AG20443 (cell line): ENCODE measurements at regions not wholly inside any gene's neighbourhood (a gene's known extent, or its start where the extent isn't known, plus 50 kb on each side); places are given as distances from the start of the nearest gene placed in this dataset.

Source experiments
- DNase-seq: peaks from one replicate; pipeline ENCODE4 v3.0.0; 2012; ENCODE audit warnings: low spot score, mixed read lengths

DNA sequence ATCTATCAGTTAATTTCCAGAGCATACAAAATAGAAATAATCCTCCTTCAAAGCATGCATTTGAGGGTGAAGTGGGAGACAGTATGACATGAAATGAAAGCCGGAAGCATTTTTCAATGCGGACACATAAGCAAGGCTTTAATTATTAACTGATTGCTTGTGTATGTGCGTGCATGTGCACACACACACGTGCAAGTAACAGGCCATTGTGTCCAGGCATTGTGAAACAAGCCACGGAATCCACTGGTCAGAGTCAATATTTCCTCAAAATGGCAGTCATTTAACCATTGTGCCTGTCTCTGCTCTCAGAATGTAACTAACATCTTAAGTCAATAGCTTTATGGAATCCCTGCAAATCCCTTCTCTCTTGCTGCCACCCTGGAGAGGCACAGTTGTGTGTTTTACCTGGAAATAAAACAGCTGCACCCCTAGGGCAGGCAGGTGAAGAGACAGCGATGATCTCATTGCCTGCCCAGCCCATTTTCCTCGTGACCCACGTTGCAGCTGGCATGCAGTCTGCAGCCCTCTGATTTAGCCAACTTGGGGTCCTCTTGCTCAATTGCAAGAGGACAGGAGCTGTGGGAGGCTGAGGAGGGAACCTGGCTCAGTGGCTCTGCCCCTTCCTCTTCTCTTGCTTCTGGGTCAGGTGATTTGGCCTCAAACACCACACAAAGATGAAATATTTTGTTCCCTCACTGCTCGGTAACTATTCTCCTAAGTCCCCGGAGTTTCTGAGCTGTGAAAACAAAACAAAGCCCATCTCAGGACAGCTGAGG lies 500.9 kb upstream of the ZMIZ1 start:
- DNase-seq = no peak

DNA sequence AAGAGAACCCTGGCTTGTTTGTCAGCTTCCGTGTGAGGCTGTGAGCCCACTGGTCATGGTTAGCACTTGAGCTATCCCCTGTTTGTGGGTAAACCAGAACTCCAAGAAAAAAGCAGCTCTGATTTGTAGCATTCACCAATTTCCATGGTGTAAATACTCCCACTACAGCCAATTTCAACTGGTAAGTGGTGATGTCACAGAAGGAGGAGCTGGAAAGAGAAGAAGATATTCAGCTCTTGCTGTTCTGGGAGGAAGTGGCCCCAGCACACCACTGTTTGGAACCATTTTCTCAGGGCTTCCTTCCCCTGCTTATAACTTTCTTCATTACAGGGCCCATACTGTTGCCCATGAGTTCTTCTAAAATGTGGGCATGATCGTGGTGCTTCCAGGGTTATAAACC lies 500.1 kb upstream of the ZMIZ1 start:
- no peak for DNase-seq

DNA sequence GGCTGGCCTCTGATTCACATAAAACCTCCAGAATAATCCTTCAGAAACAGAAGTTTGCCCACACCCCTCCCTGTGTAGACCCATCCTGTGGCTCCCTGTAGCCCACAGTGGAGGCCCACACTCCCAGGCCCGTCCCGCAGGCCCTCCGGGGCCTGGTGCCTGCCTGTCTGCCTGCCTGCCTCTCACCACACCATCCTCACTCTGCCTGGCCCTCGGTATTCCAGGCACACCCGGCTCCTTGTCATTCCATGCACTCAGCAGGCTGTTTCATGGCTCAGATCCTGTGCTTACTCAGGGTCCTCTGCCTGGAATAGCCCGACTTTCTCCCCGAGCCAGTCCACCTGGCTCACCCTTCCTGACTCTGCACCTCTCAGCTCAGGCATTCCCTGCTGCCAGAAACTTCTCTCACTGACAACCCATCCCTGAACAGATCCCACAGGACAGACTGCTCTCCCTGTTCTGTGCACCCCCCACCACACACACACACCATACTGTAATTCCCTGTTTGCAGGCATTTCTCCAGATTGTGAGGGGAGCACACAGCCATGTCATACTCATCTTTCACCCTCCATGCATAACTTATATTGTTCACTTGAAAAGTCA lies 498.0 kb upstream of the ZMIZ1 start:
- peak; percentile 32 for DNase-seq

DNA sequence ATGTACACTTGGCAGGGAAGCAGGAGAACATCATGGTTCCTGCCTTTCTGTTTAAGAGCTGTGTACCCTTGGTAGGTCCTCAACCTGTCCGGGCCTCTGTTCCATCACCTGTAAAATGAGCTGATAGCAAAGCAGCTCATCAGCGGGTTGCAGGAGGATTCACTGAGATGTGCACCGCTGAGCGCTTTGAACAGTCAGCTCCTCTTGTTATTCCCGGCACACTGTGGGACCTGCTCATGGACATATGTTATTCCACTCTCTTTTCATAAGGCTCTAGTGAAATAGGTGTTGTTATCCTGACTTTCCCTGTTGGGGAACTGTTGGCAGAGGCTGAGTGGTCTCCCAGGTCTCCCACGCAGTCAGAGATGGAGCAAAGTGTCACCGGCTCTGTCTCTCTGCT lies 497.5 kb upstream of the ZMIZ1 start:
- no peak for DNase-seq

DNA sequence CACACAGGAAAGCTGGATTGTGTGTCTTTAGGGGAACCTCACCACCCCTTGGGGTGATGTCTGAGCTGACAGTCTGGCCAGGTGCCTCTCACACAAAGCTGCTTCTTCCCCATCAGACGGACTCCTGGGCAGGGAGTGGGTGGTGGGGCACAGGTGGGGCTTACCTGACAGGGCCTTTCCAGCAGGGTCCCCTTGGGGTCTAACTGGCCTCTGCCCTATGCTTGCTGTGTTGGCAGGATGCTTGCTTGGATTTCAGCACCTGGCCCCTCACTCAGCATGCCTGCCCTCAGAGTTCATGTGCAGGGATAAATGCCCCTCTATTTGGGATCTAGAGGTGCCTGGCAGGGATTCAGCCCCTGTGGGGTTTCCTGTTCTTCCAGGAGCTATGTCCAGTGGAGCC lies 496.9 kb upstream of the ZMIZ1 start:
- DNase-seq = no peak

DNA sequence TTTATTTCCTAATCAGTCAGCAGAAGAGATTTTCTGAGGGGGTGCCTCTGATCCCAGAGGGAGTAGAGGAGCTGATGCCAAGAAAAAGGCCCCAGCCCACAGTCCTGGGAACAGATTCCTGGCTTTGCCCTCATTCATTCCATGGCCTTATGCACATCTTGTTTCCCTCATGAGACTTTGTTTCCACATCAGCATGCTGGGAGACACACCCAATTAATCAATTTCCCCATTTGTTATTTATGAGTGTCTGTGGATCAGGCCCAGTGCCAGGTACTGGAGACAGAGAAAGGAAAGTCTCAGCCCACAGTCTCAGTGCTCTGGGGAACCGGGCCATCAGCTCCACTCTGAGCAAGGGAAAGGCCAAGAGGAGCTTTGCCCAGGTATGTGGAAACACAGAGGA lies 496.2 kb upstream of the ZMIZ1 start:
- DNase-seq = peak; percentile 20

DNA sequence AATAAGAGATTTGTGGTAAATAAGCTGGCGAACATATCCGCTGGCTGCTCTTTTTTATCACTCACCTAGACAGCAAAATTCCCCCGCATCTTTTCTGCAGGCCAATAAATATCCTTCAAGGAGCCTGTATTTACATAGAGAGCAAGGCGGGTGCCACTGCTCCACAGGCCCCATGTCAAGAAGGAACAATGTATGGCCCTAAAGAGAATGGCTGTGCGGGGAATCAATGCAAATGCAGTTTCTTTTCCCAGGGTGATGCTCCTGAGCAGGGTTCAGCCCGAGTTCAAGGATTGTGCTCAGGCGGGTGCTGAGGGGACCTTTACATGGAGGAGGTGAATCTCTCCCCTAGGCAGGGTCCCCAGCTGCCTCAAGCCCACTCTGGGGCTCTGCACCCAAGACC lies 494.2 kb upstream of the ZMIZ1 start:
- DNase-seq = no peak

DNA sequence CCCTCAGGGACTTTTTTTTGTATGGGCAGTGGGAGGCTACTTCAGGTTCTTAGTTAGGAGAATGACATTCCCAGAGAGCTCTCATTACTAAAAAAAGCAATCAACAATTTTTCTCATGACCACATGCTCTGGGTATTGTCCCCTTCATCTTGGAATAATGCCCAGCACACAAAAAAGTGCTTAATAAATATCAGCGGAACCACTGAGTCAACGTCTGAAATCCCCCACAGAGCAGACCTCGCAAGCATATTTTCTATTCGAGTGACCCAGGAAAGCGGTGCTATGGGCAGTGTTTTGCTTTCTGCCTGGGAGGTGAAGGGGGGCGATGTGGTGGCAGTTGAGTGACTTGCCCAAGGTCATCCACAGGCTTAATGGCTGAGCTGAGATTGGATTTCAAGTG lies 493.4 kb upstream of the ZMIZ1 start:
- no peak for DNase-seq

DNA sequence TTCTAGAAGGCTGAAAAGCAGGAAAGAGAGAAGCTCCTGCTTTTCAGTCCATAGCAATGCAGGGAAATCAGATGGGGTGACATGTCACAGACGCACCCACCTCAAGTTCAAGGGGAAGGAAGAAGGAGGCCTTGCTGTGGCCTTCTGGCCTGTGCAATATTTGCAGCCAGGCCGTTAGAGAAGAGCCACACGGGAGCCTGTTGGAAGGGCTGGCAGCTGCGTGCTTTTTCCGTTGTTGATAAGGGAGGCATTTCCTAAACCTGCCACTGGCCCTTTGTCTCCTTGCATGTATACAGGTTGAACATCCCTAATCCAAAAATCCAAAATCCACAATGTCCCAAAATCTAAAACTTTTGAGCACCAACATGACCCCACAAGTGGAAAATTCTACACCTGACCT lies 492.5 kb upstream of the ZMIZ1 start:
- DNase-seq = no peak

DNA sequence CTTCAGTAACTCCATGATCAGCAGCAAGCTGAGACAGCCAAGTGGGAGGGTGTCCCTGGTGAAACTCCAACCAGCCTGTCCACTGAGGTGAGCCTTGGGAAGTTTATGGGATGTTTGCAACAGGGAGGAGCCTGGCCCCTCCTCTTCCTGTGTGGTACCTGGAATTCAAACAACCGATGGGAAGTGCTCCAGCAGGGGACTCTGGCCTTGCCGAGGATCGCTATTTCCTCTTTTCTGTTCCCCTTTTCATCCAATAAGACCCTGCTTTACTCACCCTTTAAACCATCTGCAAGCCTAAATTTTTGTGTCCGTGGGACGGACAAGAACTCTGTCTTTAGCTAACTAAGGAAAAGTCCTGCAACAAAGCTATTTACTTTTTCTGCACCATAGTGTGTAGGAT lies 491.1 kb upstream of the ZMIZ1 start:
- no peak for DNase-seq

DNA sequence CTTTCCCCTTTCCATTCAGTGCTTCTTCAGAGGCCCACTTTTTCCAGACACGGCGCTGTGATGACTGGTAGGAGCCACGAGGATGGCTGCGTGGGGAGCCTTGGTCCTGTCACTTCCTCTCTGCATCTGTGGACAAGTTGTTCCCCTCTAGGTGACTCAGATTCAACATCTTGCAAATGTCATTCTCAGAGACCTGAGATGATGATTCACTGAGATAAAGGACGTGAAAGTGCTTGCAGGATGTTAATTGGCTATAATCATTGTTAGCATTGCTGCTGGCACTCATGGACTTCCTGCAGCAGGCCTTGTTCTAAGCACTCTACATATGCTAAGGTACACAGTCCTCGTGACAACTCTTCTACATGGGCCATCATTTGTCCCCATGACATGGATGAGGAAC lies 489.8 kb upstream of the ZMIZ1 start:
- no peak for DNase-seq

DNA sequence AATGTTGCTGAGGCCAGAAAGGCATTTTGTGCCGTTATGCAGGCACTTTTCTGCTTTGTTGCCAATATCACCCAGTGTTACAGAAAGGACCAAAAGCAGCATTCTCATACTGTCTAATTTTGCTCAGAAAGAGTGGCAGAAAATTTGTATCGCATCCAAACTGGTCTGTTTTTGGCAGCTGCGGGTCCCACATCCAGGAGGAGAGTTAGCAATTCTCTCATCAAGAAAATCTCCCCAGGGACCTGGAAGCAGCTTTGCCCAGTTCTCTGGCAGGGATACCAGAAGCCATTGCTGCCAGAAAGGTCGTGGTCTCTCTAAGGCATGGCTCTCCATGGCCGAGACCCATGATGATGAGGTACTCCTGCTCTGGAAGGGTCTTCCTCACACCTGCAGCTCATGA lies 489.2 kb upstream of the ZMIZ1 start:
- no peak for DNase-seq

DNA sequence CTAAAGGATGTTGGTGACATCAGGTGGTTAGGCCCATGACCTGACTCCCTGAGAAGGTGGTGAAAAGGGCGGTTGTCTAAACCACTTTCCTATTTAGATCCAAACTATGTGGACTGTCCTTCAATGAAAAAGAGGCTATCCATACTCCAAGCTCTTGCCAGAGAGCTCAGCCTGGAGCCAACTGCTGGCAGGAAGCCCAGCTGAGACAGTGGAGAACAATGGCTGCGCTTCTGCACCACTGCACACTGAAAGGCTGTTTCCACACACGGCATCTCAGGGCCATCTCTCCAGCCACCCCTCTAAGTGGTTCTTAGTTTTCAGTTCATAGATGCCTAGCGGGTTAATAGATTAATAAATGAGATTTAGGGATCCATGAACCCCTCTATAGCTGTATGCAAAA lies 488.8 kb upstream of the ZMIZ1 start:
- DNase-seq = peak; percentile 26

DNA sequence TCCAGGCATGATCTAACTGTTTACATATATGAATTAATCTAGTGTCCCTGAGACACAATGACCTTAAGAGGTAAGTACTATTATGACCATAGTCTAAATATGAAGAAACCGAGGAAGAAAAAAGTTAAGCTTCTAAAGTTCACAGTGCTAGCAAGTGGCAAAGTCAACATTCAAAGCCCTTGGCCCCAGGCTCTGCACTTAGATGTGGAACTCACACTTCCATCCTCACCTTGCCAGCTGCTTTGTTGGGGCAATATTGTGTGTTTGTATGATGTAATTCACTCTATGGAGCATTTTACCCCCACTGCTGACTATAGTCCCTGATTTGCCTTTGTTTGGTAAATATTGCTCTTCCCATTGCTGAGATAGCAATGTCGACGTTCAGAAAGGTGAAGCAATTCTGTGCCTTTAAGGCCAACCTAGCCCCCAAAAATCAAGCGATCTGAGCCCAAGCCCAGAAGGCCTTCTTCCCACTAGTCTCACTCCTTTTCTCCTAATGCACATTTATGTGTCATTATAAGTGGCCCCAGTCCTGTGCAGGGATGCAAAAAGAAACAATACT lies 487.6 kb upstream of the ZMIZ1 start:
- DNase-seq = no peak

DNA sequence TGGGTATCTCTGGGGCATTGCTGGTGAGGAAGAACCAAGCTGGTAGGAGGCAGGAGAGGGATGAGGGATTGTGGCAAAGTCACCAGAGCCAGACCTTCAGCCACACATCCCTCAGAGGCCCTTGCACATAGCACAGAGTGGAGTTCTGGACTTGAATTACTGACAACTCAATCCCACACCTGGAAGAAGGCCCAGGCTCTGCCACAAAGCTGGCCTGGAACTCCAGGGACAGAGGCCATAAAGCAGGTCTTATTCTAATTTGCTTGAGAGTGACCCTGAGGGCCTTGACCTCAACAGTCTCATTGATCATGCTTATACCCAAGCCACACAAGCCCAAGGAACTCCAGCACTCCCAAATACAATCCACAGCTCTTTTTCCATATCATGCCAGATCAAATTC lies 486.2 kb upstream of the ZMIZ1 start:
- no peak for DNase-seq

DNA sequence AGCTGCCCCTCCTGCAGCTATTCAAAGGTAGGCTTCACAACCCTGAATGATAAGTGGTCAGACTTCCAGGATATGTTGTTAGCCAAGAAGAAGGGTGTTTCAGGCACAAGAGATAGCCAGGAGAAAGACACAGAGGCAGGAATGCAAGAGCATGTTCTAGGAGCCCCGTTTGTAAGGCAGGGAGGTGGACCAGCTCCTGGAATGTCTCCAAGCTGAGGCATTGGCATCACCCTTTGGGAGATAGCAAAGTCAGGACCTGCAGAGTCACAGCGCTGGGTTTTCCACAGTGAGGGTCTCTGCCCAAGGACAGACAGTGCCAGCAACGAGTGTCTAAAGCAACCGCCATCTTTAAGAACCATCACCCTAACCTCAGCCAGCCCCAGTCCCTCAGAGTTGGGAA lies 484.5 kb upstream of the ZMIZ1 start:
- DNase-seq = no peak

DNA sequence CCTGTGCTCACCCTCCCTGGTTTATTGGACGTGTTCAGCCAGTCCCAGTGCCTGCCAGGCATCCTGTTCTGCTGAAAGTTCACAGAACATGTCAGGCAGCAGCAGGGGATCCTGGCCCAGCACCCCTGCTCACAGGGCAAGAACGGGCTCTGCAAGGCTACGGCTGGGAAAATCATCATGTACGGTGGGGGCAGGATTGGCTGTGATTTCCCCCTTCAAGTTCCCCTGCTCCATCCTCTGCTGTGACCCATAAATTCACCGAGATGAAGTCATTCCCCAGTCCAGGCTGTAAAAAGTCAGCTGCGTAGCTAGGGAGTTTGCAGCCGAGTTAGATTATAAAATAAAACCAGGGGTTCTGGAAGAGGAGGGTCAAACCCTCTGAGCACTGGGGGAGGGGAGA lies 484.1 kb upstream of the ZMIZ1 start:
- DNase-seq = no peak

DNA sequence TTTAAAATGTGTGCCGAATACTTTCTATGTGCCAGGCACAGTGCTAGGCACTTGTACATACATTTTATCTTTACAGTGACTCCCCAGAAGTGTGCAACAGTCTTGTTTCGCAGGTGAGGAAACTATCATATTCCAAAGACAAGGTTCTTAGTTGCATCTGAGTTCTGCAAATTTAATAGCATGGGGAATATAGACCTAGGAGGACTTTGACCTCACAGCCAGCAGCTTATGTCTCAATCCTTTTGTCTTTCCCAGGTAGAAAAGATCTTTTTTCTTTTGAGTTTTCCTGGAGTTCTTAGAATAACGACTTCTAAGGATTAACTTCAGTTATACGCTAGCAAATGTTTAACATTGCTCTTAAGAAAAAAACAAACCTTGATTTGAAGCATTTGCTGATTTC lies 482.8 kb upstream of the ZMIZ1 start:
- no peak for DNase-seq

DNA sequence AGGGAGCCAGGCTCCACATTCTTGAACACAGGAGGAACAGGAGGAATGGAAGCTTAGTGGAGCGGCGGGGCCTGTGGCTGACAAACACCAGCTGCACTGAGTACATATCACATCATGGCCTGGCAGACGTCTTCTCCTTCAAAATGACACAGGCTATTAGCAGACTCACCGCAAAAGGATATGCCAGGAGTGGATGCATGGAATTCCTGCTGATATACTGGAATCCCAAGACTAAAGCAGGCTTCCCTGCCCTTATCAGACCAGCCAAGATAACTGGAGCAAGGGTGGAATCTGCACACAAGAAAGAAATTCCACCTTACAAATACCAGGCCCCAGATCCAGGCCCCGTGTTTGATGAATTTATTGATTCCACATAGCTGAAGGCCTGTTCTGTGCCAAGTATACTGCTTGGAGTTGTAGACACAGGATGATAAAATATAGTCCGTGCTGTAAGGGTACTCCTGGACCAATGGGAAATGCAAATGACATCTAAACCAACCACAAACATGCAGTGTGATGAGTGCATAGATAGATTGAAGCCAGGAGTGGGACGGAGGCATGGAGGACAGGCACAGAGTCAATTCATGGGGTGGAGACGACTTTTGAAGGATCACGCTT lies 480.5 kb upstream of the ZMIZ1 start:
- peak; percentile 66 for DNase-seq

DNA sequence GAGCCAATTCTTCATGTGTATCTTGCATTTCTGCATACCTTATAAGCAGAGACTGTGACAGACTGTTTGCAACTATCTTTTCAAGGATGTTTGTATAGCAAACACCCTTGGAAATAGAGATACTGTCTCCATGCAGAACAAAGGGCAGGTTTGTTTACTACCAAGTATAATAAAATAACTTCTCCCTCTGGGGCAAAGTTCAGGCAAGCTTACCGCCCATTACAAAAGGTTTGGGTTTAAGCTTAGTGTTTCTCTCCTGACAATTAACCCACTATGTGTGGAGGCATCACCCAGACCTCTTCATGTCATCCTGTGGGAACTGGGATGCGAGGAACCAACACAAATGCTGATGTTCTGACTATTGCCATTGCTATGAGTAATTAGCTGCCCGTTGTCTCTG lies 479.1 kb upstream of the ZMIZ1 start:
- no peak for DNase-seq

DNA sequence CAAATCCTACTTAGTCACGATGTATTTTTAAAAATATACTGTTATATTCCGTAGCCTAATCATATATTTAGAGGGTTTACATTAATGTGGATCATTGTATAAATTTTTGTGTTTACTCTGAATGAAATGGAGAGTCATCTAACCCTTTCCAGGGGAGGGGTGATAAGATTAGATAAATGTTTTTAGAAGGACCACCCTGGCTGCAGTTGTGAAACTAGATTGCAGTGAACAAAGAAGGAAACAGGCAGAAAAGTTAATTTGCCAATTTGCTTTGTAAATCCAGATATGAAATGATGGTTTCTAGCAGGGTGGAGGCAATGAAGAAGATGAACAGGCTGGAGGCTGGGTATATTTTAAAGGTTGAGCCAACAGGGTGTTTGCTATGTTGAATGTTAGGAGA lies 477.7 kb upstream of the ZMIZ1 start:
- DNase-seq = no peak

DNA sequence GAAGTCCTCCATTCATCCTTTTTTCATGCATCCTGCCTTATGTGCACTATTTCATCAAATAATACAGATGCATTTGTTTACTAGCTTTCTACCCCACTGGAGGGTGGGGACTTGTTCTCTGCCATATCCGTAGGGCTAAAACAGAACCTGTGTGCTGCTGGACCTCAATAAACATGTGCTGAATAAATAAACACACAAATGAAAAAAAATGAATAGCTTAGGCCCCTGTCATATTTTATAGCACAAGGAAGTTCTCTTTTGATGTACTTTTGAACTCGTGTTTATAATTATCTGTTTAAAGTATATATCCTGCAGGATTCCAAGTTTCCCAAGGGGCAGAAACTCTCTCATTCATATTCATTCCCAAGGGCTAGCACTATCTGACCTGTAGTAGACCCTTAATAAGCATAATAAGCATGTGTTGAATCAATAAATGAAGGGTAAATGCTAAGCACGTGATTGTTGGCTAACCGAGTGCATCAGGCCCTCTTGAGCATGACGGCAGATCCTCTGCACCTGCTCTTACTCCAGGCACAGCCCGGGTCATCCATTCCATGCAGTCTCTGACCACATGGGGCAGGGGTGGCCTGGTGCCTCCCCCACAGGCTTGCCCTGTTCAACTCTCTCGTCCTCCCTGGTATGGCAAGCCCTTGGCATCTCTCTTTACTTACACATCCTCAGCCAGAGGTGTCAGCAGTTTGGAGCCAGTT lies 474.1 kb upstream of the ZMIZ1 start:
- no peak for DNase-seq

DNA sequence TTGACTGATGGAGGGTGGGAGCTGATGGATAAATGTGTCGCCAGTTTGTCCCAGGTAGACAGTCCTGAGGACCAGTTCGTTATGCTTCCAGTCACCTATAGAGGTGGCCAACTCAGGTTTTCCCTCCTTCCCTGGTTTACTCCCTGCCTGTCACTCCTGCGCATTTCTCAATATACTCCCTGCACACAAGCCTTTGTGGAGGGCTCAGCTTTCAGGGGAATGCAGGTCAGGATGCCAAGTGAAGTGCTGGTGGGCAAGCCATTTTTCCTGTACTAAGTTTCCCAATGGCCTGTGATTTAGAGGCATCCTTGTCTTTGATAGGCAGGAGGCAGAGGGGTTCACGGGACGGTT lies 473.5 kb upstream of the ZMIZ1 start:
- DNase-seq = no peak
